SK-N-SH (cell line): ENCODE measurements at regions not wholly inside any gene's neighbourhood (a gene's known extent, or its start where the extent isn't known, plus 50 kb on each side); places are given as distances from the start of the nearest gene placed in this dataset.

Source experiments
- CTCF ChIA-PET: fragments of 300-600, 350-600 bp; formaldehyde crosslinking; extraction: SDS; loops from one replicate; lab custom pipeline; 2021; lab: Yijun Ruan, JAX
- POLR2A ChIA-PET: fragments of 350-600 bp; sonication (Branson Sonifier 250); formaldehyde crosslinking; extraction: SDS; loops from one replicate; lab custom pipeline; 2020; ENCODE audit warnings: antibody characterized with exemption, inconsistent platforms; lab: Yijun Ruan, JAX
- DNase-seq: peaks from one replicate; pipeline ENCODE4 v3.0.0; 2012
- H2AFZ ChIP-seq: fragments of 200-600 bp; sonication (generic); 2 replicates; pipeline ENCODE4 v1.8.1; 2016; ENCODE audit warnings: antibody characterized with exemption, mild to moderate bottlenecking, low read depth
- H3F3A ChIP-seq: fragments of 200-600 bp; sonication (generic); replicated peaks from 2 replicates; pipeline ENCODE3; 2016; ENCODE audit warnings: antibody characterized with exemption, mild to moderate bottlenecking; ENCODE audit not compliant: insufficient read depth
- H3K27ac ChIP-seq, 2 experiments: fragments of 200-500 bp in 1 of 2; fragments of 200-600 bp in 1 of 2; sonication (Bioruptor generic) in 1 of 2; sonication (generic), shearing (Covaris generic) in 1 of 2; 2 replicates each; pipeline versions ENCODE4 v1.5.1 to v1.6.1; 2014 to 2016; ENCODE audit warnings: low read depth in 2 of 2, inconsistent platforms in 1 of 2, low read length in 1 of 2, mild to moderate bottlenecking in 1 of 2, mixed read lengths in 1 of 2
- H3K27me3 ChIP-seq: fragments of 200-600 bp; sonication (generic), shearing (Covaris generic); 2 replicates; pipeline ENCODE4 v1.6.1; 2016; ENCODE audit warnings: mixed run types; ENCODE audit not compliant: insufficient read depth
- H3K36me3 ChIP-seq, 2 experiments: fragments of 200-500 bp in 1 of 2; fragments of 200-600 bp in 1 of 2; sonication (Bioruptor generic) in 1 of 2; sonication (generic) in 1 of 2; replicated peaks in 1 of 2; 2 replicates each; pipeline versions ENCODE3 to v1.5.1; 2014 to 2016; ENCODE audit warnings: low read length in 1 of 2, mild to moderate bottlenecking in 1 of 2; ENCODE audit not compliant: insufficient read depth in 2 of 2, control insufficient read depth in 1 of 2
- H3K4me1 ChIP-seq, 2 experiments: fragments of 200-500 bp in 1 of 2; fragments of 200-600 bp in 1 of 2; sonication (Bioruptor generic) in 1 of 2; sonication (generic), shearing (Covaris generic) in 1 of 2; 2 replicates each; pipeline versions ENCODE4 v1.5.1 to v1.6.1; 2014 to 2016; ENCODE audit warnings: low read depth in 1 of 2, low read length in 1 of 2, mixed run types in 1 of 2; ENCODE audit not compliant: insufficient read depth in 2 of 2, control insufficient read depth in 1 of 2
- H3K4me2 ChIP-seq: fragments of 200-600 bp; sonication (generic), shearing (Covaris generic); 2 replicates; pipeline ENCODE4 v1.6.1; 2017; ENCODE audit warnings: mixed run types
- H3K4me3 ChIP-seq, 2 experiments: fragments of 200-500 bp in 1 of 2; fragments of 200-600 bp in 1 of 2; sonication (Bioruptor generic) in 1 of 2; sonication (generic), shearing (Covaris generic) in 1 of 2; 2 replicates each; pipeline versions ENCODE4 v1.5.1 to v1.8.1; 2014 to 2016; ENCODE audit warnings: low read depth in 2 of 2, inconsistent platforms in 1 of 2, low read length in 1 of 2, mild to moderate bottlenecking in 1 of 2, mixed read lengths in 1 of 2, moderate library complexity in 1 of 2
- H3K79me2 ChIP-seq: fragments of 200-600 bp; sonication (generic); 2 replicates; pipeline ENCODE4 v1.8.1; 2017; ENCODE audit warnings: mild to moderate bottlenecking; ENCODE audit not compliant: insufficient read depth
- H3K9ac ChIP-seq: fragments of 200-600 bp; sonication (generic); 2 replicates; pipeline ENCODE4 v1.6.1; 2017; ENCODE audit warnings: mixed run types
- H3K9me2 ChIP-seq: fragments of 200-600 bp; sonication (generic); 2 replicates; pipeline ENCODE4 v1.6.1; 2017; ENCODE audit warnings: mixed run types
- H3K9me3 ChIP-seq: fragments of 200-600 bp; sonication (generic); 2 replicates; pipeline ENCODE4 v1.6.1; 2017; ENCODE audit warnings: mixed run types, mild to moderate bottlenecking, moderate library complexity
- H4K20me1 ChIP-seq: fragments of 200-600 bp; sonication (generic); 2 replicates; pipeline ENCODE4 v1.6.1; 2017; ENCODE audit warnings: mild to moderate bottlenecking, mixed run types; ENCODE audit not compliant: insufficient read depth
- CHD2 ChIP-seq: fragments of 150-350 bp; IDR thresholded peaks from 2 replicates; pipeline ENCODE4 v1.6.1; 2018; ENCODE audit warnings: low read length; ENCODE audit not compliant: partially characterized antibody
- ELF1 ChIP-seq: IDR thresholded peaks from 2 replicates; pipeline ENCODE4 v1.4.0; 2012
- EP300 ChIP-seq, 2 experiments: IDR thresholded peaks; 2 replicates each; pipeline versions ENCODE4 v1.4.0 to v1.6.1; 2012; ENCODE audit warnings: borderline replicate concordance in 1 of 2, low read depth in 1 of 2, low read length in 1 of 2
- JUND ChIP-seq: IDR thresholded peaks from 2 replicates; pipeline ENCODE4 v1.4.0; 2012
- MAX ChIP-seq: IDR thresholded peaks from 2 replicates; pipeline ENCODE4 v1.4.0; 2012; ENCODE audit warnings: low read depth
- MXI1 ChIP-seq: IDR thresholded peaks from 2 replicates; pipeline ENCODE4 v1.6.1; 2012; ENCODE audit warnings: mild to moderate bottlenecking, low read depth, low read length, improper control_type of control experiment
- NFIC ChIP-seq: IDR thresholded peaks from 2 replicates; pipeline ENCODE4 v1.4.0; 2012; ENCODE audit warnings: borderline replicate concordance
- NRF1 ChIP-seq: IDR thresholded peaks from 2 replicates; pipeline ENCODE4 v1.6.1; 2012; ENCODE audit warnings: low read depth, mild to moderate bottlenecking, low read length
- PBX3 ChIP-seq: IDR thresholded peaks from 2 replicates; pipeline ENCODE4; 2012
- POLR2AphosphoS5 ChIP-seq: IDR thresholded peaks from 2 replicates; pipeline ENCODE4 v1.6.1; 2012; ENCODE audit warnings: low read depth, low read length
- RCOR1 ChIP-seq: fragments of 150-350 bp; IDR thresholded peaks from 2 replicates; pipeline ENCODE4 v1.6.1; 2017; ENCODE audit warnings: antibody characterized with exemption, low read length
- RFX5 ChIP-seq: IDR thresholded peaks from 2 replicates; pipeline ENCODE4 v1.6.1; 2012; ENCODE audit warnings: mild to moderate bottlenecking, improper control_type of control experiment, low read length
- SMC3 ChIP-seq: IDR thresholded peaks from 2 replicates; pipeline ENCODE4 v1.6.1; 2012; ENCODE audit warnings: low read depth, low read length, improper control_type of control experiment
- TAF1 ChIP-seq: IDR thresholded peaks from 2 replicates; pipeline ENCODE4 v1.6.1; 2012; ENCODE audit warnings: low read depth, mild to moderate bottlenecking, low read length, moderate library complexity, borderline replicate concordance
- TEAD4 ChIP-seq: IDR thresholded peaks from 2 replicates; pipeline ENCODE4 v1.4.0; 2012; ENCODE audit warnings: mild to moderate bottlenecking, borderline replicate concordance; ENCODE audit not compliant: insufficient read depth
- USF1 ChIP-seq: IDR thresholded peaks from 2 replicates; pipeline ENCODE4 v1.4.0; 2012; ENCODE audit warnings: low read depth, borderline replicate concordance
- YY1 ChIP-seq: IDR thresholded peaks from 2 replicates; pipeline ENCODE4 v1.4.0; 2012; ENCODE audit warnings: low read depth, mild to moderate bottlenecking
- ZBTB33 ChIP-seq: IDR thresholded peaks from 2 replicates; pipeline ENCODE4 v1.4.0; 2012; ENCODE audit warnings: low read depth, borderline replicate concordance
- whole genome bisulfite sequencing: methylation state at CpG from one replicate; pipeline ENCODE4 v1.1.6; 2017; ENCODE audit warnings: low lambda C conversion rate; 5-methylcytosine and 5-hydroxymethylcytosine counted together

GRCh38 chr7:156487811-156488533, 152.6 kb upstream of the RNF32 start:
- no peak overlapping the region for H3K27ac ChIP-seq
- ChIA-PET POLR2A (no interaction called here), CTCF (interaction anchor here (0.6 kb wide), 1 partner anchor 15 kb away, joined by 3 read pairs; no protein-coding TSS in a partner anchor)
- H3K4me3 ChIP-seq: no peak overlapping the region
- no peak for TF ChIP-seq PBX3
- no peak for TF ChIP-seq ELF1
- TF ChIP-seq NFIC: no peak
- no peak for TF ChIP-seq SMC3
- no peaks in the 10 kb centered on the region for H3K4me1 ChIP-seq
- no peak overlapping the region for H3K4me2 ChIP-seq
- DNase-seq: no peak
- H3K79me2 ChIP-seq: no peaks in the 10 kb centered on the region
- H3K9ac ChIP-seq: no peak overlapping the region
- H2AFZ ChIP-seq: no peak overlapping the region
- no peaks in the 10 kb centered on the region for H3K36me3 ChIP-seq
- H3K27me3 ChIP-seq: peaks cover 13% of the 10 kb centered on the region; the same call in 1 of the 2 replicates
- WGBS: 49% methylated on average over 12 of the region's 12 CpGs
- no peaks in the 10 kb centered on the region for H3F3A ChIP-seq
- no peaks in the 10 kb centered on the region for H3K9me3 ChIP-seq
- H4K20me1 ChIP-seq: no peaks in the 10 kb centered on the region
- no peaks in the 10 kb centered on the region for H3K9me2 ChIP-seq

- ChIA-PET CTCF (no interaction called here), POLR2A (no interaction called here)
- Histone ChIP-seq H3K27ac (no peak overlapping the region), H3K4me3 (no peak overlapping the region), H3K4me2 (no peak overlapping the region), H3F3A (no peaks in the 10 kb centered on the region), H2AFZ (no peak overlapping the region), H3K79me2 (no peaks in the 10 kb centered on the region), H3K36me3 (no peaks in the 10 kb centered on the region), H4K20me1 (no peaks in the 10 kb centered on the region), H3K27me3 (peaks cover 4% of the 10 kb centered on the region; the same call in 1 of the 2 replicates), H3K9me2 (no peaks in the 10 kb centered on the region), H3K9me3 (no peaks in the 10 kb centered on the region), H3K4me1 (no peaks in the 10 kb centered on the region), H3K9ac (no peak overlapping the region)
- 49% methylated on average over 12 of the region's 12 CpGs for WGBS
- no peak for DNase-seq
- TF ChIP-seq ELF1 (no peak), JUND (no peak)
Measured at GRCh38 chr7:156480671-156481070, 159.9 kb upstream of the RNF32 start.

- ChIA-PET CTCF (interaction anchor here (0.9 to 1.7 kb wide), 3 partner anchors 9 to 674 kb away, joined by 3 to 4 read pairs (median 4); no protein-coding TSS in a partner anchor), POLR2A (no interaction called here)
- H4K20me1 ChIP-seq: no peaks in the 10 kb centered on the region
- WGBS: 32% methylated on average over 2 of the region's 2 CpGs
- H3K9me3 ChIP-seq: no peaks in the 10 kb centered on the region
- H3K27ac ChIP-seq: no peak overlapping the region
- no peak for DNase-seq
- H3K4me3 ChIP-seq: no peak overlapping the region; a peak in 1 of 4 replicates
- no peaks in the 10 kb centered on the region for H3F3A ChIP-seq
- H3K4me1 ChIP-seq: no peaks in the 10 kb centered on the region
- H3K9ac ChIP-seq: no peak overlapping the region
- H3K79me2 ChIP-seq: no peaks in the 10 kb centered on the region
- no peak overlapping the region for H2AFZ ChIP-seq
- H3K4me2 ChIP-seq: no peak overlapping the region
- no peaks in the 10 kb centered on the region for H3K36me3 ChIP-seq
- no peaks in the 10 kb centered on the region for H3K9me2 ChIP-seq
- H3K27me3 ChIP-seq: peaks cover 4% of the 10 kb centered on the region; the same call in 1 of the 2 replicates
- TF ChIP-seq ZBTB33 (no peak), YY1 (no peak), SMC3 (no peak), POLR2AphosphoS5 (no peak), TEAD4 (no peak), ELF1 (no peak), MXI1 (no peak), NFIC (no peak), CHD2 (no peak), RFX5 (no peak), EP300 (IDR thresholded peaks at IDR 0.05; ENCODE audit: borderline replicate concordance in 1 of 2, low read depth in 1 of 2, low read length in 1 of 2) (no peak), MAX (no peak), NRF1 (no peak), RCOR1 (no peak), USF1 (no peak), TAF1 (no peak)
Measured at GRCh38 chr7:156479596-156479995, 161.0 kb upstream of the RNF32 start.
